HepG2 (cell line): ENCODE measurements at regions not wholly inside any gene's neighbourhood (a gene's known extent, or its start where the extent isn't known, plus 50 kb on each side); places are given as distances from the start of the nearest gene placed in this dataset.

Experiments used
- ATAC-seq: fragments of 200-7000 bp; cut with Tn5 transposase; 3 replicates; pipeline ENCODE4 v1.9.1; 2020; ENCODE audit warnings: mild to moderate bottlenecking, moderate library complexity
- BruUV-seq: library from RNA; stranded (reverse); fragments of 400-500 nt; replicated peaks from 2 replicates; lab custom pipeline; 2021; lab: Mats Ljungman, UMichigan
- CTCF ChIA-PET: fragments of 300-600 bp; formaldehyde crosslinking; extraction: SDS; loops from one replicate; lab custom pipeline; 2021; ENCODE audit warnings: low total read pairs, inconsistent platforms, low intra/inter-chr PET ratio; lab: Yijun Ruan, JAX
- POLR2A ChIA-PET: fragments of 350-600 bp; sonication (Branson Sonifier 250); formaldehyde crosslinking; loops from one replicate; lab custom pipeline; 2020; ENCODE audit warnings: antibody characterized with exemption, inconsistent platforms; lab: Yijun Ruan, JAX
- DNase-seq: peaks from one replicate; pipeline ENCODE4 v3.0.0-alpha.2; 2015; ENCODE audit warnings: low spot score
- FAIRE-seq: peaks from 3 replicates; lab custom pipeline; 2011; peaks lifted over from hg19 to GRCh38; lab: Jason Lieb, UNC
- H2AFZ ChIP-seq: one replicate; pipeline ENCODE4 v1.6.1; 2011; ENCODE audit warnings: low read length, inconsistent platforms
- H3K27ac ChIP-seq: fragments of 300-600 bp; 3 replicates; pipeline ENCODE4 v1.8.0; 2011; ENCODE audit warnings: mixed run types, mild to moderate bottlenecking, mixed read lengths, low read length, inconsistent platforms; ENCODE audit not compliant: insufficient read depth; ENCODE audit errors: extremely low read length
- H3K27me3 ChIP-seq, 2 experiments: fragments of 200-600 bp in 1 of 2; 2 replicates in 1 of 2; 3 replicates in 1 of 2; pipeline versions ENCODE4 v1.6.0 to v1.8.0; 2011; ENCODE audit warnings: low read length in 2 of 2, mild to moderate bottlenecking in 2 of 2, moderate library complexity in 2 of 2, inconsistent platforms in 1 of 2; ENCODE audit not compliant: insufficient read depth in 2 of 2, control insufficient read depth in 1 of 2
- H3K36me3 ChIP-seq, 2 experiments: fragments of 200-600 bp in 1 of 2; replicated peaks in 1 of 2; 2 replicates in 1 of 2; 3 replicates in 1 of 2; pipeline versions ENCODE4 v1.5.1 to v1.8.0; 2011; ENCODE audit warnings: low read length in 2 of 2, inconsistent platforms in 1 of 2; ENCODE audit not compliant: insufficient read depth in 2 of 2, control insufficient read depth in 1 of 2
- H3K4me1 ChIP-seq: 2 replicates; pipeline ENCODE4 v1.5.1; 2012; ENCODE audit warnings: low read length, inconsistent platforms; ENCODE audit not compliant: insufficient read depth
- H3K4me2 ChIP-seq: 2 replicates; pipeline ENCODE4 v1.6.0; 2011; ENCODE audit warnings: low read depth, low read length, inconsistent platforms
- H3K4me3 ChIP-seq, 3 experiments: fragments of 200-600 bp in 1 of 3; sonication (generic), shearing (Covaris generic) in 1 of 3; replicated peaks in 1 of 3; 2 replicates each; pipeline ENCODE4 v1.5.1; 2011 to 2016; ENCODE audit warnings: low read length in 3 of 3, inconsistent platforms in 2 of 3, low read depth in 2 of 3, mild to moderate bottlenecking in 2 of 3, control low read depth in 1 of 3, mixed read lengths in 1 of 3; ENCODE audit not compliant: insufficient read depth in 1 of 3
- H3K79me2 ChIP-seq: one replicate; pipeline ENCODE4 v1.6.1; 2011; ENCODE audit warnings: low read length, inconsistent platforms; ENCODE audit not compliant: insufficient read depth
- H3K9ac ChIP-seq: 2 replicates; pipeline ENCODE4 v1.6.0; 2011; ENCODE audit warnings: mild to moderate bottlenecking, low read depth, low read length, inconsistent platforms; ENCODE audit not compliant: insufficient read depth
- H3K9me3 ChIP-seq: 2 replicates; pipeline ENCODE4 v1.5.1; 2012; ENCODE audit warnings: mild to moderate bottlenecking, low read length
- H4K20me1 ChIP-seq: 2 replicates; pipeline ENCODE4 v1.6.0; 2011; ENCODE audit warnings: inconsistent platforms, mild to moderate bottlenecking, low read length, moderate library complexity; ENCODE audit not compliant: insufficient read depth
- KLF11 ChIP-seq: IDR thresholded peaks from 2 replicates; pipeline ENCODE4 v1.6.1; 2016; ENCODE audit warnings: missing compliant biosample characterization
- NFATC3 ChIP-seq: sonication (generic); formaldehyde crosslinking; IDR thresholded peaks from 2 replicates; pipeline ENCODE4 v1.5.1; 2020; ENCODE audit warnings: mild to moderate bottlenecking, missing genetic modification reagents
- PRDM10 ChIP-seq: sonication (generic); formaldehyde crosslinking; IDR thresholded peaks from 2 replicates; pipeline ENCODE4 v1.4.0; 2020; ENCODE audit warnings: low read depth, missing genetic modification reagents
- SNAPC4 ChIP-seq: sonication (generic); formaldehyde crosslinking; IDR thresholded peaks from 2 replicates; pipeline ENCODE4 v1.4.0; 2020; ENCODE audit warnings: mild to moderate bottlenecking, missing genetic modification reagents
- TEAD2 ChIP-seq: sonication (generic); formaldehyde crosslinking; IDR thresholded peaks from 2 replicates; pipeline ENCODE4 v1.9.0; 2021; ENCODE audit warnings: missing genetic modification reagents
- USF2 ChIP-seq, 2 experiments: sonication (generic) in 1 of 2; formaldehyde crosslinking in 1 of 2; IDR thresholded peaks; 2 replicates each; pipeline versions ENCODE4 v1.5.1 to v1.6.1; 2011 to 2020; ENCODE audit warnings: borderline replicate concordance in 1 of 2, low read depth in 1 of 2, low read length in 1 of 2, mild to moderate bottlenecking in 1 of 2, missing genetic modification reagents in 1 of 2, moderate library complexity in 1 of 2
- ZBTB39 ChIP-seq: sonication (generic); formaldehyde crosslinking; IDR thresholded peaks from 2 replicates; pipeline ENCODE4 v1.5.0; 2020; ENCODE audit warnings: missing genetic modification reagents
- ZFY ChIP-seq: sonication (generic); formaldehyde crosslinking; IDR thresholded peaks from 2 replicates; pipeline ENCODE4 v1.4.0; 2020; ENCODE audit warnings: missing genetic modification reagents
- ZNF18 ChIP-seq: sonication (generic); formaldehyde crosslinking; IDR thresholded peaks from 2 replicates; pipeline ENCODE4 v1.8.0; 2022; ENCODE audit warnings: mild to moderate bottlenecking, missing genetic modification reagents; ENCODE audit not compliant: insufficient replicate concordance
- WGBS: methylation state at CpG from one replicate; pipeline ENCODE4 v1.1.6; 2017; ENCODE audit warnings: low lambda C conversion rate; 5-methylcytosine and 5-hydroxymethylcytosine counted together
- in situ Hi-C: cut with HindIII; loops from 2 replicates; pipeline ENCODE4 v1.10.0; 2017; ENCODE audit warnings: low pct_unique_long_range_greater_than_20kb; ENCODE audit not compliant: extremely low pct_ligation_motif_present
- intact Hi-C: fragments of 100-400 bp; cut with micrococcal nuclease; formaldehyde crosslinking; loops from one replicate; pipeline ENCODE4 v1.10.0; 2022; ENCODE audit not compliant: unreplicated experiment

- CTCF ChIA-PET: no interaction called here
- WGBS: 5% methylated on average over 2 of the region's 2 CpGs
- BruUV-seq: no TSS peak
- TF ChIP-seq NFATC3 (CRISPR knock-in tag) (no peak), USF2 (IDR thresholded peaks at IDR 0.05; ENCODE audit: low read depth, low read length) (no peak), USF2 (CRISPR knock-in tag; IDR thresholded peaks at IDR 0.05; ENCODE audit: borderline replicate concordance) (no peak), ZNF18 (CRISPR knock-in tag) (no peak), KLF11 (no peak), ZFY (CRISPR knock-in tag) (no peak), TEAD2 (CRISPR knock-in tag) (no peak), ZBTB39 (CRISPR knock-in tag) (no peak), PRDM10 (CRISPR knock-in tag) (no peak), SNAPC4 (CRISPR knock-in tag) (no peak)
These were observed 130.2 kb upstream of the SLC6A14 start for GRCh38 chrX:116306218-116306617.

More at GRCh38 chrX:116306218-116306617, 130.2 kb upstream of the SLC6A14 start:
- Histone ChIP-seq H3K79me2 (no peaks in the 10 kb centered on the region), H3K9me3 (no peaks in the 10 kb centered on the region), H3K9ac (no peak overlapping the region), H3K27ac (no peak overlapping the region), H3K27me3 (no peaks in the 10 kb centered on the region), H3K4me3 (no peak overlapping the region), H3K36me3 (no peaks in the 10 kb centered on the region), H4K20me1 (no peaks in the 10 kb centered on the region), H3K4me1 (no peaks in the 10 kb centered on the region), H2AFZ (no peak overlapping the region), H3K4me2 (no peak overlapping the region)
- intact Hi-C loops: no loop called here
- POLR2A ChIA-PET: no interaction called here
- DNase-seq (no peak), FAIRE-seq (no peak), ATAC-seq (no peak)
- in situ Hi-C loops: no loop called here
